GM21825 (cell line): ENCODE measurements at regions not wholly inside any gene's neighbourhood (a gene's known extent, or its start where the extent isn't known, plus 50 kb on each side); places are given as distances from the start of the nearest gene placed in this dataset.

Experiments
- ATAC-seq: cut with Tn5 transposase; IDR thresholded peaks from one replicate; pipeline ENCODE4 v1.9.1; 2021; ENCODE audit warnings: mild to moderate bottlenecking, moderate library complexity; ENCODE audit not compliant: unreplicated experiment

DNA sequence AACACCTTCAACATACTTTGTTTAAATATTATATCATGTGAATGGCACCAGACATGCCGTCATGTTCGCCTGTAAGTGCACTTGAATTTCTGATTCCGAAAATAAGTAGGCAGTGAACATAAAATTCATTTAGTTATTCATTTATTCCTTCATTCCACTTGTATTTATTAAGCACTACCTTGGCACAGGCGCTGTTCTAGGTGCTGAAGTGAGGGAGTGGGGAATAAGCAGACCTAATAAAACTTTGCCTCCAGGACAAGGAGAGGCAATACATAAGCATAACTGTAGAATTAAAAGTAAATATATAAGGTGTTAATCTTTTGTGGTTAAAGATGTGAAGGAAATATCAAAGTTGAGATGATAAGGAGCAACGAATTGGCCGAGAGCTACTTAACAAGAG, 297.4 kb downstream of the TENT4A start:
- ATAC-seq, result no peak

DNA sequence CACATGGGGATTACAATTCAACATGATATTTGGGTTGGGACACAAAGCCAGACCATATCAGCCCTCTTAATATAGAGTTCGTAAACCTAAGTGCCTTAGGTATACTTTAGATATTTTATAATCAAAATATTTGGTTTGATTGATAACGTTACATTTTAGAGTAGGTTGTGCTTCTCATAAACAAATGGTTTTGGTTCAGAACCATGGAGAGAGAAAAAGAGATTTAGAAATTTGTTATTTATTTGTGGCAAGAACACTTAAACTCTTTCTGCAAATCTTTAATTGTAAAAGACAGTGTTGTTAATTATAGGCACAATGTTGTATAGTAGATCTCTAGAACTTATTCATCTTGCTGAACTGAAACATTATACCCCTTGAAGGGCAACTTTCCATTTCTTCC, 298.8 kb downstream of the TENT4A start:
- no peak for ATAC-seq

DNA sequence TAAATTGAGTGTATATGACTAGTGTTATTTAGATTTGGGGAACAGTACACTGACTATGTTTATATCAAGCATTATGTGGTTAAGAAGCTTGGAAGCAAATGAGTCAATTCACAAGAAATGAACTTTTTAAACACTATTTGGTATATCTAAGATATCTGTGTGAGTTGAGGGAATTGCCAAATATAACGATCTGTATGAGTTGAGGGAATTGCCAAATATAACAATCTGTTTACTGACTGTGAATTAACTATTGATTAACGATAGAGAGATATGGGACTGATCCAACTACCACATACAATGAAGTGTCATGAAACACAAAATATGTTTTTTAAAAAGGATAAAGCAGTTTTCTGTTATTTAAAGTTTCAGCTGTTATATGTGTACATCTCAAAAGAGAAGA, 301.4 kb downstream of the TENT4A start:
- ATAC-seq, result no peak

DNA sequence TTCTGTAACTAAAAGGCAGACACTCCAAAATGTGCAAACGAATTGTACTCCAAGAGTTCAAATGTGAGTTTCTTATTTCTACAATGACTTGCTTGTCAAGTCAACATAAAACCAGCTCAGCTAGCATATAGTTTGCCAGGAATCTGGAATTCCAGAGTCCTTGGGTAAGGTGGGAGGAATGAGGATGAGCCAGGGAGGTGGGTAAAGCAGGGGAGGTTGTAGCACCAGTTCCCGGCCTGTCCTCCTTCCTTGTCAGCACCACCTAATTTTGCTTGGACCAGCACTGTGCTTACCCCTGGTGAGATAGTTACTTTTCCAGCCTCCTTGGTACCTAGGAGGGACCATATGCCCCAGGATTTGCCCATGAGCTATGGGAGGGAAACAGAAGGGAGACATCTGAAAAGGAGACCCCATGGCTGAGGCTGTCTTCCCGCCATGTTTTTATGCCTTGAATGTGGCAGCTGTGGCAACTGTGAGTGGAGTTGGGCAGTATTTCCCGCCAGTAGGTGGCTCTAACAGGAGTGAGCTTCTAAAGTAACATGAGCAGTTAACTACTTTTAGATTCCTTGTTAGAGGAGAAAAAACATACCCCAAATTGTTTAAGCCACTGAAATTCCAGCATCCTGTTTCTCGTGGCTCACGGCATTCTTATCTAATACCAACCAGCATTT, 302.5 kb downstream of the TENT4A start:
- no peak for ATAC-seq

DNA sequence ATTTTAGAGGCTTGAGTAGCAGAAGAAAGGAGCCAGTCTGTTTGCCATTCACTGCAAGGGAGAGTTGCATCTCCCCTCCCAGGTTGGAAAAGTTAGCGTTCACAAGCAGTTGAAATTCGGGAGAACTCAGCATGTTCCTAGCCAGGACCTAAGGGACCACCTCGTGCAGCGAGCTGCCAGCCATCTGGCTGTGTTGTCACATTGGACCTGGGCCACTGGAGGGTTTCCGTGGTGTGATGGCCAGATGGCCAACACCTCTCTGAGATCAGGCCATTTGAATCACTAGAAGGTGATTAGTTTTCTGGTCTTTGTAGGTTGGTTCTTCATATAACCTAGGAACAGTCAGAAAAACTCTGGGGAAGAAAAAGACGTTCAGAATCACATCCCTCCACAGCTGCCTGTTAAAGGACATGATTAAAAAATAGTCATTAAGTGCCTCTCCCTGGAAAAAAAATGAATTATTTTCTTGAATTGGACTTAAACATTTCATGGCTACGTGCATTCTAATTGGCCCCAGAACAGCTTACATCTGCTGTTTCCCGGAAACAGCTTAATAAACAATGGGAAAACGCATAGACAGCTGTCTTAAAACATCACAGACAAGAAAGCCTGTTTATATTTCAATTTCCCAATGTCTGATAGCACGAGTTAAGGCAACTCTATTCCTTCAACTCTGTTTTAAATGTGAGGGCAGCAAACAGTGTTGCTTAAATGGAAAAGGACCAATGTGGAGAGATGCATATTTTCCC, 303.9 kb downstream of the TENT4A start:
- no peak for ATAC-seq

DNA sequence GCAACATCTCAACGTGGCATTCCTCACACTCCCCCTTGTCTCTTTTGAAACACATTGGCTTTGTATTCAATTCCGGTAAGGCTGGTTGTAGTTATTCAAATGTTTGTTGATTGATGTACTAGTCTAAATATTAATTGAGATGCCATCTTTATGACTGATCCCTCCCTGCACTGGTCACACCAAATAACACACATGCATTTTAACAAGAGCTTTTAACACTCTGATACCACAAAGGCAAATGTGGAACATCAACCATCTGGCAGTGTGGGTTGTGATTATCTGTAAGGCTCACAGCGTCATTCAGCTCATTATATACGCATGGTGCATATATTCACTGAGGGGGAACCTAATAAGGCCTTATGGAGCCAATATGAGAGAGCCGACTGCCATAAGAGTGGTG, 305.0 kb downstream of the TENT4A start:
- ATAC-seq, result no peak

DNA sequence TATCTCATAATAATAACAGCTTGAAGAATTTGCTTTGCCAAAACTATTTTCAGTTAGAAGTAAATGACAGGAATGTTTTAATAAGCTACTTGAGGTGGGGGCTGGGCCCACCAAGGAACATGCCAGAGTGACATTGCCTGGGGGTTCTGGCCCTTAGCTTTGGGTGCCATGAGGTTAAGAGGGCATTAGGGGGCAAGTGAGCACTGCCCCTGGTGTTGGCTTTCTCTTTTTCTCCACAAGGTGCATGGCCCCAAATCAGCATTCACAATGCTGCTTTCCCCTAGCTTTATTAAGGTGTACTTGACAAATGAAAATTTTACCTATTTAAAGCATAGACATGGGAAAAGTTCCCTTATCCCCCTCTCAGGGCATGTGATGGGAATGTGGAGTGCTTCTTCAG, 305.4 kb downstream of the TENT4A start:
- no peak for ATAC-seq

DNA sequence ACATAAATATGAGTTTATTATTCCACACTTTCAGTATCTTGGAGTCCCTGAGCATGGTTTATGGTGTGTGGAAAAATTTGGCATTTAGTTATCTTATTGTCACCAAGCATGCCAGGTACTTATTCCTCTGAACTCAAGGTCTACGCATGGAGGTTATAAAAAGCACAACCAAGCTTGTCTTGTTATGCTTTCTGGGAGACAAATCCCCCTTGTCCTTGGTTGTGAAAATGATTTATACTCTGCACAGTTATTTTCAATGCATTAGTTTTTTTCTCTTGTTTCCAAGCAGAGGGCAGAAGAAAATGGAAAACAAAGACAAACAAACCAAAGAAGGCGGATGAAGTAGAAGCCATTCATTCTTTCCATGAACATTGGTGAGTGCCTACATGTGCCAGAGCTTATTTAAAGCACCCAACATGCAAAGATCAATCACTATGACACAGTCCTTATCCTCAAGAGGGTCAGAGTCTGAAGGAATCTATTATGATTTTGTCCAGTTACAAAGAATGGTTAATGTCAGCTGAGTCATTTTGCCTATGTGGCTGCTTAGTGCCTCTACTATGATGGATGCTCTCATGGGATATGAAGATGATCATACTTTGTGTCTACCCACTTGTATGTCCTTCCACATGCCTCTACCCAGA, 323.1 kb downstream of the TENT4A start:
- no peak for ATAC-seq

DNA sequence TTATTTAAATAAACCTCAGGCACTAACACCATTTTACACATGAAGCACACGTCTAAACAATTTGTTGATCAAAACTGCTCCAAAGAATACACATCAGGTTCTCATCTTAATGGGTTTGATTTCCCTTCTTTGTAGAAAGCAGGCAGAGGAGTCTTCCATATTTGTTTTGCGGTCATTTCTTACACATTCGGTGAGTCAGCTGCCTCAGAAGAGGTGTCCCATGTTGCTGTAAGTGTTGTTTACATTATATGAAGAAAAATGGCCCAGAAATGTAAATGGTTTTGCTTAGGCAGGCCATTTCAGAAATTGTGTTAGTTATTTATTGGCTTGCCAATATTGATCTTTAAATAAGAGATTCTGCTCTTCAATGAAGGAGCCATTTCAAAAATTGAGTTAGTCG, 325.8 kb downstream of the TENT4A start:
- no peak for ATAC-seq

DNA sequence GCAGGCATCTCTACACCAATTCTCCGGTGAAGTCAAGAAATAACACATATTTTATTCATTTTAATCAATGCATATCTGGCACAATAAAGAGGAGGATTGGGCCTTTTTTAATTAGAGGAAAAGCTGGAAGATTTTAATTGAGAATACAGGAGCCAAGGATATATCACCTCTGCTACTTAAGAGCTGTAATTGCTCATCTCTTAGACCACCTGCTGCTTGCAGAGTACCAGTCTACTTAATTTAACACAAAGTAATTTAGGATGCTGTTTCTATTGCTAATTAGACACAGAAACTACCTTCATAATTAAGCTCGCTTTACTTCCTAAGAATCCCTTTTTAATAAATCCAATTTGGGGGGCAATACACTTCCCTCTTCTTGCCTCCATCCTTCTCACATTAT, 326.9 kb downstream of the TENT4A start:
- ATAC-seq, result no peak

DNA sequence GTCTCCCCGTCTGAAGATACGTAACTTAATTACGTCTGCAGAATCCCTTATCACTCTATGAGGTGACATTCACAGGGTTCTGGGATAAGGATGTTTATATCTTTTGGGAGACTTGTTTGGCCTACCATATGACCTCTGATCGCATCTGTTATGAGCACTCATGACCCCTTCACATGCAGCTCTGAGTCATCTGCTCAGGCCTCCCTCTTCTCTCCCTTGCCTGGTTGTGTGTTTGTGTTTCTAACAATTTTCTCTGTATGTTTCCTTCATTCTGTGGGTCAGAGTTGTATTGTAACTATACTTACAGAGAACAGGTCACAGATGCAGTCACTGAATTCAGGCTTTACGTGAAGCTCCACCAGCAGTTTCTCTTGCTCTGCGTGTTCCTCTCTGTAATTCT, 330.6 kb downstream of the TENT4A start:
- ATAC-seq, result no peak

DNA sequence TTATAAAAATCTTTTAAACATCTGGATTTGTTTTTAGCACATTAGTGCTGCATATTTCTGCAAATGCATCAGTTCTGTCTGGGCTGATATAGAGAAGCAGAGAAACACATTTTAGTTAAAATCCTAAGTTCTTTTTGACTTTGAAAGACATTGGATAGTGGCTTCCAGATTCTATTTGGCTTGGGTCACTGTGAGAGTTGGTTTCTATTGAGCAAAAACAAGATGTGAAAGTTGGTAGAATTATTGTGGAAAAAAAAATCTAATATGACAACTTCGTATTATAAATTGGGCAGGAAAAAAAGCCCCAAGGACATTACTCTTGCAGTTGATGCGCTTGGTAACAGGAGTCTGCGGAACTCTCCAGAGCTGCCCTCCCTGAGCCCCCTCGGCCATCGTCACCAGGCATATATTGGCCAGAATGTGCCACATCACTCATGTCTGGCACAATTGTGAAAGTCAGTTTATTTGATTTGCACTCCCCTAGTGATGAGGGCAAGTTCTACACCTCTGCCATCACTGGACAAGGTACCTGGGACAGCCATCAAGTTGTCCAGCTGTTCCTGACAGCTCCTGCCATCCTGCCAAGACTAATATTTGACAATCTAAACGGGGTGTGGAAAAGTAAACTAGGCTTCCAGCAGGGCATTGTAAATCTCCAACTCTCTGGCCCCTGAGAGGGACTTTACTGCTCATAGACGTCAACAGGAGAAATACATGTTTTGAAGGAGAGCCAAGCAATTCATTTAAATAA, 334.5 kb downstream of the TENT4A start:
- no peak for ATAC-seq

DNA sequence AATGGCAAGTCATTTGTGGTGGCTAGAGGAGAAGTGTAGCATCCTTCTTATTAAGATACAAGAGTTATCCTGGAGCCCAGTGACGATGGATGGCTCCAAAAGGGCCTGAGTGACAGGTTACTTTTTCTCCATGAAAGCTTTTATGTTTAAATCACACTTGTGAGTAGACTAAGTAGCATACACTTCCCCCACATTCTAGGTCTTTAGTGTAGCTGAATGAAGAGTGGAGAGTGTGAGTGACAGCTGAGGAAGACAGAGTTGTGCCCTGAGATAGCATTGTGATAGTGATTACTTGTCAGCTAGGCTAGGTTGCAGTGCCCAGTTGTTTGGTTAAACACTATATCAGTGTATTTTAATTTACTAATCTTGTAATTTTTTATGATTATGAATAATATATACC, 337.8 kb downstream of the TENT4A start:
- ATAC-seq, result no peak

DNA sequence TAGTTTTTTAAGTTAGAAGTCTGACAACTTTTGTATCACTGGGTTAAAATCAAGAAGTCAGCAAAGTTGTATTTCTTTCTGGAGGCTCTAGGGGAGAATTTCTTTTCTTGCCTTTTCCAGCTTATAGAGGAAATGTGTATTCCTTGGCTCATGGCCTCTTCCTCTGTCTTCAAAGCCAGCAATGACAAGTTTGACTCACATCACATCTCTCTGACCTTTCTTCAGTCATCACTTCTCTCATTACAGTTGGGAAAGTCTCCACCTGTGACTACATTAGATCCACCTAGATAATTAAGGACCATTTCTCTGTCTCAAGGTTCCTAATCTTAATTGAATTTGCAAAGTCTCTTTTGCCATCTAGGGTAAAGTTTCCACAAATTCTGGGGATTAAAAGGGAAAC, 339.9 kb downstream of the TENT4A start:
- no peak for ATAC-seq

DNA sequence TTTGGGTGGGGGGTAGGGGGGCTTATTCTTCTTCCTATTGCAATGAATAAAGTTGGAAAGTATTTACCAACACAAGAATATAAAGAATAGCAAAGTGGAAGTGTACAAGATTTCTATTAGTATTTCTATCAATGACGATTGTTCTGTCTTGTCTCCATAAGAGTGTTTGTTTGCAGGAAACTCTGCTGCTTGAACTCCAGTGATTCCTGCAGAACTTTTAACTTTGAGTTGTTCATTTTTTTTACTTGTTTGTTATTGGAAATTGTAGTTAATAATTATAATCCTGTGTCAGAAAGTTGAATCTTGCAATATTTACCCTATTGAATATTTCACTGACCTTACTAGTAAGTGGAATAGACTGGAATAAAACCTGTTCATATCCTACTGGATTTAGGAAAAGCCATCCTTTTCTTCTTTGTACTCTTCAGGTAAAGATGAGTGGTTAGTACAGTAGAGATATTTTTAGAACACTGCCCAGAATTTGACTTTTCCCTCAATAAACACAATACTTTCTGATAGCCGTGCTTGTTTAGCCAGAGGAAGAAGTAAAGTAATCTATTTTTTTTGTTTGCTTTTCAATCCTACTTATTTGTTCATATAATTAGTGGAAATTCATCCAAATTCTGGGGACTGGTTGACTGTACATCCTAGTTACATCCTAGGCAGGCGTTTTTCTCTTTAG, 340.4 kb downstream of the TENT4A start:
- no peak for ATAC-seq

DNA sequence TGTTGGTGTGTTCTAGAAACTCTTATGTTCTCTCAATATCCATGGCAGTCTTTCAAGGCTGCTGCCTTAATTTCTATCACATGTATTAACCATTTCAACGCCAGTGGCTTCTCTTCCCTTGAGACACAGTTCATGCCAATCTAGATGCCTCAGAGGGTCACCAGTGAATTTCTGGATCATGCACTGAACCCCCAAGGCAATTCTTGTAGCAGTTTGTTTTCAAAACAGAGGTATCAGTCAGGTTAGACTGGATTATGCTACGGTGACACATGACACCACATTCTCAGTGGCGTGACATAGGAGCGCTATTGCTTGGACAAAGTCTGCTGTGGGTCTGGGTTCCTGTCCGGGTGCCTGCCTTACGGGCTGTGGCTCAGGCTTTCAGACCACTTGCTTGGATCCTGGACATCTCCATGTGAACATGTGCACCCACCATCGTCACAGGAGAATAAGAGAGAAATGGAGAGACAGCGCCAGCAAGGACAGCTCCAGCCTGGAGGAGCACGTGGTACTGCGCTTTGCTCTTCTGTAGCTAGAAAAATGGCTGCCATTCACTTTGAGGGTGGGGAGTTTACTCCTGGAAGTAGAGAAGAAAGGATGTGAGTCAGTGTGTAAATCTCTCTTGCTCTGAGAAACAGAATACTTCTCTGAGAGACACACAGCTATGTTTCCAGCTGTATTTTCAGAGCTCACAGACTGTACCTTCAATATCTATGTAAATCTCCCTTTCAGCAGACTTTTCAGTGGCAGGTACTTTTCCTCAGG, 329.3 kb upstream of the ADCY2 start:
- no peak for ATAC-seq

DNA sequence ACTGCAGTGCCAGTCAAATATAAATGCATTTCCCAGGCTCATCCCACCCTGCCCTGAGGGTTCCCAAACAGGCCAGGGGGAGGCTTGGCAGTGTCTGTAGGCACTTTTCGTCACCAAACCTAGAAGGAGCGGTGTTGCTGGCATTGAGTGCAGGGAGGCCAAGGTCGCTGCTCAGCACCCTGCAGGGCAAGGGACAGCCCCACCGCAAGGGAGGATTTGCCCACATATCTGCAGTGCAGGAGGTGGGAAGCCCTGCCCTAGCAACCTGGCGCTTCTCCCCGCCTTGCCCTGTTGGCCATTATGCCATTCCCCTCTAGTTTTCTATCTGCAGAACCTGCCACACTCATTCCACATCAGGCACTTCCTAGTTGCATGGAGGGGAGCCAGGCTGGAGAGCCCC, 327.8 kb upstream of the ADCY2 start:
- ATAC-seq, result no peak

DNA sequence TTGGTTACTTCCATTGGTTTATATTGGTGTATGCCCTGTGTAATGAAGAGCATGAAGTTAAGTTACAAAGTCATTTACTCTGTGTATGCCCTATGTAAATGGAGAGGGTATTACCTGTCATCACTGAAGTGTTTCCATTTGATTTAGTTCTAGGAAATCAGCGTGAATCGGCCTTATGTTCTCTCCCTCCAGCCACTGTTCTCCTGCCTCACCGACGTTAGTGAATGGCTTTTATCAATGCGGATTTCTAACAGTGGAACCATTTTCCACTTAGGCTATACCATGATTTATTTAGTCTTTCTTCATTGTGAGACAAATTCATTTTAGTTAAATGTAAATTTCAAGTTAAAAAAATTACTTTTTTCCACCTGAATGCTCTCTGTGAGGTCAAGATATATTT, 327.0 kb upstream of the ADCY2 start:
- ATAC-seq, result no peak

DNA sequence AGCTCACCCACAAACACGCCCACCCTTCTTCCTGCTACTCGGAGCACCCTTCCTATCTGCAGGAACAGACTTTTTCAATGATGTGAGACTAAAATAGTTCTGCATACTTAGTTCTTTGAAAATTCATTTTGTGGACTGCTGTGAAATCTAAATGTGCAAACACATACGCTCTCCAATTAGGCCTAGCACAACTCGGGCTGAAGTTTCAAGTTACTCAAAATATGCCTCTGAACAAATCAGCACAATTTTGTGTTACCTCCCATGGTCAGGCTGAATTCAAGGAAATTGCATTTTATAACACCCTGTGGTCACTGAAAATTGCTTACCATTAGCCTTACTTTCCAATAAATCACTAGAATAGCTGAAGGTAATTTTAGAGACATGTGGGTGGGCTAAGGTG, 323.8 kb upstream of the ADCY2 start:
- no peak for ATAC-seq

DNA sequence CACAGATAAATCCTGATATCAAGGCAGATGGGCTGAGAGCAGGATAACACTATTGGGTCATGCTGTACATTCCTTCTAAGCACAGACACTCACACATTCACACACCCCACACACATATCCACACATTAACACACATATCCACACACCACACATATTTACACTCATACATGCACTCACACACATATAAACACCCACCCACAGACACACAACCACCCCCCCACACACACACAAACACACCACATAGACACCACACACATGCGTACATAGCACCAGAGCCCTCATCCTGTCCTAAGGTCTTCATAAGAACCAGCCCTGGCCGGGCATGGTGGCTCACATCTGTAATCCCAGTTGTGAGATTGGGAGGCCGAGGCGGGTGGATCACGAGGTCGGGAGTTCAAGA, 322.3 kb upstream of the ADCY2 start:
- no peak for ATAC-seq
